ENCODE measurements at regions not wholly inside any gene's neighbourhood (a gene's known extent, or its start where the extent isn't known, plus 50 kb on each side); places are given as distances from the start of the nearest gene placed in this dataset.

DNA sequence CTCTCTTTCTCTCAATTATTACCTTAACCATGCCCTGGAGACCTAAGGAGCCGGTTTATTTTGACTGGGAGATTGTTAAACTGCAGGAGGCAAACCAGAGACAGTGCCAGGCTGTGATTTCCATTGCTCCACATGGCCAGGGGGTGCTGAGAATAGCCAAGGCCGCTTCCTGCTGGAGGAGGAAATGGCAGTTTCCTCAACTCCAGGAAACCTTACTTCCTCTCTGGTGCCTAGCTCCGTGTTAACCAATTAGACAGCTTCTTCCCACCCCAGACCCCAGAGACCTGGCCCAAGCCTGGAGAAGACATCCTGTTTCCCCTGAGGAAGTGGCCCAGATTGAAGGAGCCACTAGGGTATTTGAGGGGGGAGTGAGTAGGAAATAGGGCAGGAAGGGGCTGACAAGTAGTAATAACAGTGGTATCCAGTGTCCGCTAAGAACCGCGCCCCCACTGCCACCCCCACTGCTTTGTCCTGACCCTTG is 161.2 kb downstream of the PLPP3 start:
- DNase-seq (ENCODE audit: low read depth): no peak

- no peak for DNase-seq (ENCODE audit: low read depth)
Measured at GRCh38 chr1:56417646-56418045, 161.7 kb downstream of the PLPP3 start.

DNA sequence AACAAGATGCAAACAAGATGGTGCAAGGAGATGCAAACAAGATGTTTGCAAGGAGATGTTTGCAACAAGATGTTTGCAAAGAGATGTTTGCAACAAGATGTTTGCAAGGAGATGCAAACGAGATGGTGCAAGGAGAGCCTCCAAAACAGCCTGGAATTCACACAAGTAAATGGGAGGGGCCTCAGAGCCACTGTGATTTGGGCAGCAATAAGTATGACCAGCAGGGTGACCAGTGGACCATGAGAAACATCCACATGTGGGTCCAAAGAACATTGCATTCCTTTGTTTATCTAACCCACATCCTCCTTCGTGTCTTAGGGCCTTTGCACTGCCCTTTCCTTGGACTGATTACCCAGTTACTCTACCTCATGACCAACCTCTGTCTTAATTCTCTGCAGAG is 162.9 kb downstream of the PLPP3 start:
- no peak for DNase-seq (ENCODE audit: low read depth)

- DNase-seq (ENCODE audit: low read depth): no peak
Measured at GRCh38 chr1:56415720-56416119, 163.6 kb downstream of the PLPP3 start.

GRCh38 chr1:56415258-56415657 is 164.1 kb downstream of the PLPP3 start:
- no peak for DNase-seq (ENCODE audit: low read depth)

DNA sequence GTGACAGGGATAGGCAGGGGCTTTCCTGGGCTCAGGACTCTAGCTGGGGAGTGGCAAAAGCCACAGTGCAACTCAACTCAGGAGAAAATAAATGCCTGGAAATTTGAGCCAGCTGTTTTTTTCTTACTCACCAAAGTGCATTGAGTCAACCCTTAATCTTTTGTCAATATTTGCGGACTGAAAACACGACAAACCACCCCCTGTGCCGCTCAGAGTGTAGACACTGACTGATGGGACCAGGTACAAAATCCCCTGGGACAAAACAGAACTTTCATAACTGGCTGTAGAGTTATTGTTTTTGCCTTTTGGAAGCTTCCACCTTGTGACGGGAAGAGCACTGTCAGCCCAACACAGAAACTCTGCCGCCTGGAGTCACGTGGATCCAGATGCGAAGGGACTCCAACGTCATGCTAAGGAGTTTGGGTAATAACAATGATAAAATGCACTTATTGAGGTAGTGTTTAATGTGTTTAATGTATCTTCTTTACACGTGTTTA is 164.6 kb downstream of the PLPP3 start:
- peak; percentile 45 for DNase-seq (ENCODE audit: low read depth)

GRCh38 chr1:56413671-56414199 is 165.6 kb downstream of the PLPP3 start:
- no peak for DNase-seq (ENCODE audit: low read depth)

- no peak for DNase-seq (ENCODE audit: low read depth)
Measured at GRCh38 chr1:56411484-56412180, 167.7 kb downstream of the PLPP3 start.

GRCh38 chr1:56411021-56411420 is 168.3 kb downstream of the PLPP3 start:
- DNase-seq (ENCODE audit: low read depth): no peak

GRCh38 chr1:56410405-56410804 is 169.0 kb downstream of the PLPP3 start:
- no peak for DNase-seq (ENCODE audit: low read depth)

DNA sequence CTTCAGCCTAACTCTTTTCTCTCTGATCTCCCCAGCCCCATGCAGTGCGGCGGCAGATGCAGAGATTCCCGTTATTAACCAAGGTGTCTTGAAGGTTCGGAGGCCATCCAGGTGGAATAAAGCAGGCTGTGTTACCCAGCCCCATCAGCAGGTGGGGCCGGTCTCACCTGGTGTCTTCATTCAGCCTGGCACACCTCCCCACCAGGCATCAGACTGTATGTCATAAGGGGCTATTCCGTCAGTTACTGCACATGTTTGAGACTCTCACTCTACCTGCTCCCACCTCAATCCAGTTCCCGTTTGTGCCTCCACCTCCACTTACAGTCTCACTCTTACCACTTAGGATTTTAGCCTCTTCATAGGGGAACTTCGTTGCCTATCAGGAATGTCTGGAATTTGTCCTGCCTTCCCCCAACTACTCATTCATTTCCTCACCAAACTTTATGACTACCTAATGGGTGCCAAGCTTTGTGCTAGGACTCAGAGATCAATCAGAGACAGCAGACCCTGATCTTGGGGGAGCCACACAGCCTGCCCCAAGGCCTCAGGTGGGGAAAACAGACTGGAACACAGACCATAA is 170.2 kb downstream of the PLPP3 start:
- DNase-seq (ENCODE audit: low read depth): no peak

- DNase-seq (ENCODE audit: low read depth): no peak
Measured at GRCh38 chr1:56406821-56407220, 172.5 kb downstream of the PLPP3 start.

DNA sequence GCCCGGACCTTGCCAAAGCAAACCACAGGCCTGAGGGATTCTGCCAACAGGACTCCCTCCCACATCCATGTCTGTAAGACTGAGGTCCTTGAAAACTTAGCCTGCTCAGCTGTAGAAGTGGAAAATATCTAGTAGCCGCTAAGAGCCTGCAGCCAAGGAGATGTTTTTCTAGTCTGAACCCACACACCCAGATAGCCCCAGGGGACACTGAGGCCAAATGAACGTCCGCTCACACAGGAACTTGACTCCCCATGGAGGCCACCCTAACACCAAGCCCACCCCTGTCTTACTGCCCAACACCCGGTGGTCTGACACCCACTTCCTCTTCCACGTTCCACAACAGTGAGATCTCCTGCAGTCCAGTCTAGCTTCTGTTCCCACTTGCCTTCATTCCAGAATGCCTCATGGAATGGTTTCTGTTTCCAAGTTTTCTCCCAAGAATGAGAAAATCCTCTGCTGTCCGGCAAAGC is 174.8 kb downstream of the PLPP3 start:
- peak; percentile 9 for DNase-seq (ENCODE audit: low read depth)

- peak; percentile 67 for DNase-seq (ENCODE audit: low read depth)
Measured at GRCh38 chr1:56404066-56404465, 175.3 kb downstream of the PLPP3 start.

GRCh38 chr1:56403321-56403720 is 176.0 kb downstream of the PLPP3 start:
- DNase-seq (ENCODE audit: low read depth): no peak

GRCh38 chr1:56401191-56401590 is 178.2 kb downstream of the PLPP3 start:
- DNase-seq (ENCODE audit: low read depth): no peak

DNA sequence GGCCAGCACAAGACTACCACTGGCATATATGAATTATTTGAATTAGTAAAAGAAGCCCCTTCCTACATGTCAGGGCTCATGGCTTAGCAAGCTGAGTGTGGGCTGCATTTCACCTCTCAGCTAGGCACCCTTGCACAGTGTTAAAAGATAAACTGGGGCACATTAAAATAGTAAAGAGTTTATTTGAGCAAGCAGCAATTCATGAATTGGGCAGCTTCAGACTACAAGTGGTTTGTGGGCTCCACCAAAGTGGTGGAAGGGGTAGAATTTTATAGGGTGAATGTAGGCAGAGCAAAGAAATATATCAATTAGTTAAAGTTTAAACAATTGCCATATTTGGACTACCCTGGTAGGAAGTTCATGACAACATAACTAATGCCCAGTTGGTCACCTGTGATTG is 178.8 kb downstream of the PLPP3 start:
- no peak for DNase-seq (ENCODE audit: low read depth)

- no peak for DNase-seq (ENCODE audit: low read depth)
Measured at GRCh38 chr1:56399795-56400194, 179.6 kb downstream of the PLPP3 start.

DNA sequence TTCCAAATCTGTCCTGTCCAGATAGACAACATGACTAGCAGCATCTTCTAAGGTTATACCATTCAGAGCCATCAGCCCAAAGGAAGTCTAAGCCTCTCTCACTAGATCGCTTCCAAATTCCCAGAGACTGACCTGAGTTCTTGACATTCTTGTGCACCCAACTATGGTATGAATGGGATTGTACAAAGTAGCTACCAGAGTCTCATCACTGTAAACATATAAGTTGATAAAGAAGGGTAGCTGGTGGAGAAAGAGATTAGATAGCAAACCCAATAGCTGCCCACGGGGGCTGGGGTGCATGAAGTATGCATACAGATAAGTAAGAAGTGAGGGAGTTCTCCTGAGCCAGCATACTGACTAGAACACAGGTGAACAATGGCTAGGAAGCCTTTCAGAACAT is 180.0 kb downstream of the PLPP3 start:
- DNase-seq (ENCODE audit: low read depth): no peak

DNA sequence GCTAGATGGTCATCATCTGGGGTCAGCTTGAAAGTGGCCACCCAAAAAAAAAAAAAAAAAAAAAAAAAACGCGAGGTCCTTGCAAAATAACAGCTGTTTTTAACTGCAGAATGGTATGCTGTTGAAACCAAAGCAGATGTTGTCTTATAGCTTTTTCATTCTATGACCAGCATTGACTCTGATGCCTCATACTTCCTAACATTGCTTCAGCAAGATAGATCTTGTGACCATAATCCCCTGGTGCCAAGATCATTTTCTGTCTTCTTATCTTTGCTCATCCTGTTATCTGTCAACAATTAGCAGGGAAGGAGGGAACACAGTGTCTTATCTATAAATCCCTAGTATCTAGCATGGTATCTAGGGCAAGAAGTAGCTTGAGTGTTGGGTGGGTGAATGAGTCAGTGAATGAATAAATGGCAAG is 181.5 kb downstream of the PLPP3 start:
- no peak for DNase-seq (ENCODE audit: low read depth)

GRCh38 chr1:56397409-56397808 is 182.0 kb downstream of the PLPP3 start:
- no peak for DNase-seq (ENCODE audit: low read depth)

GRCh38 chr1:56396581-56396980 is 182.8 kb downstream of the PLPP3 start:
- no peak for DNase-seq (ENCODE audit: low read depth)

- DNase-seq (ENCODE audit: low read depth): no peak
Measured at GRCh38 chr1:56395776-56396175, 183.6 kb downstream of the PLPP3 start.
